ENCODE measurements at regions not wholly inside any gene's neighbourhood (a gene's known extent, or its start where the extent isn't known, plus 50 kb on each side); places are given as distances from the start of the nearest gene placed in this dataset.

DNA sequence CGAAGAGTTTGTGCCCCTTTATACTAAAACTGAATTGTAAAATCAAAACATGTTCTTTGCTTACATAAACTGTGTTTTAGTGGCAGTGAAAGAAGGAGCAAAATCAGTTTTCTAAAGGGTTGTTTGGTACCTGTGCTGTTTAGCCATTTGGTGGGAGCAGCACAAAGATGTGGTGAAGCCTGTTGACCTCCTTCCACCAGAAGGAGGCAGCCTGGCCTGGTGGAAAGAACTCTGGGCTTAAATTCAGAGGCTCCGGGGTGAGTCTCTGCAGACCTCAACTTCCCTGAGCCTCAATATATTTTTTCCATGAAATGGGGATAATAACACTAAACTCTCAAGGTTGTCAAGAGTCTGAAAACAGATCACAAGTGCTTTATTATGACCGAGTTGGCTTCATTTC is 502.5 kb downstream of the VRK1 start:
- DNase-seq (ENCODE audit: low read depth in 1 of 2, low spot score in 1 of 2): no peak
- TF ChIP-seq POLR2AphosphoS5 (IDR thresholded peaks at IDR 0.05; ENCODE audit: low read depth) (no peak), GABPA (IDR thresholded peaks at IDR 0.05; ENCODE audit: low read depth) (no peak), CTCF (IDR thresholded peaks at IDR 0.05; ENCODE audit: insufficient read depth, low read length) (no peak), REST (IDR thresholded peaks at IDR 0.05; ENCODE audit: insufficient replicate concordance, low read depth) (no peak), SPI1 (IDR thresholded peaks at IDR 0.05; ENCODE audit: borderline replicate concordance, low read depth) (no peak)
- Histone ChIP-seq H3K27ac (replicated peaks) (no peak overlapping the region), H3K27me3 (ENCODE audit: insufficient read depth, poor library complexity, severe bottlenecking) (no peaks in the 10 kb centered on the region), H3K4me3 (replicated peaks; ENCODE audit: insufficient read depth, low read length) (no peak overlapping the region)

DNA sequence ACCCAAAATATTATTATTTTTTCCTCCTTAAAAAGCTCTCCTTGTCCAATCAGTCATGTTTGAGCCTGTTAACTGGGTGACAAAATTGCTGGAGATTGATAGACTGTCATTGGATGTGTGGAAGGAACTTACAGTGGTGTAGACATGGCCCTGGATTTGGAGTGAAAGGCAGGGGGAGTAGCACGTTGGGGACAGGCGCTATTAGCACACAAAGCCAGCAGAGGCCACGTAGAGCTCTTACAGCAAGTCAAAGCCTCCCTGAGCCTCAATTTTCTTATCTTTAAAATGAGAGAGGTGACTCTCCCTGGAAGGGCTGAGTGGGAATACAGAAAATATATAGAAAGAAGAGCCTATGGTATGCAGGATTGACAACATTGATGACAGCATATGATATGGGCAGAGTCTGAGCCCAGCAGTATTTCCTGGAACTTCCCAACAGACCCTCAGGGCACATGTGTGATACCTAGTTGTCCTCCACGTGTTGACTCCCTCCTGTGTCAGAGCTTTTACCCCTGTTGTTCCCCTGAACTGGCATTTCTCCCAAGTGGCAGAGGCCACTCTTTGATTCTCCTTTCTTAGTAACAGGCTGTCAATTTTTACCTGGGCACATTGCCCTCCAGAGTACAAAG is 504.9 kb downstream of the VRK1 start:
- Histone ChIP-seq H3K27me3 (ENCODE audit: insufficient read depth, poor library complexity, severe bottlenecking) (no peaks in the 10 kb centered on the region), H3K27ac (replicated peaks) (no peak overlapping the region), H3K4me3 (replicated peaks; ENCODE audit: insufficient read depth, low read length) (no peak overlapping the region)
- TF ChIP-seq SPI1 (IDR thresholded peaks at IDR 0.05; ENCODE audit: borderline replicate concordance, low read depth) (no peak), CTCF (IDR thresholded peaks at IDR 0.05; ENCODE audit: insufficient read depth, low read length) (no peak), POLR2AphosphoS5 (IDR thresholded peaks at IDR 0.05; ENCODE audit: low read depth) (no peak), REST (IDR thresholded peaks at IDR 0.05; ENCODE audit: insufficient replicate concordance, low read depth) (no peak), GABPA (IDR thresholded peaks at IDR 0.05; ENCODE audit: low read depth) (no peak)
- no peak for DNase-seq (ENCODE audit: low read depth in 1 of 2, low spot score in 1 of 2)

DNA sequence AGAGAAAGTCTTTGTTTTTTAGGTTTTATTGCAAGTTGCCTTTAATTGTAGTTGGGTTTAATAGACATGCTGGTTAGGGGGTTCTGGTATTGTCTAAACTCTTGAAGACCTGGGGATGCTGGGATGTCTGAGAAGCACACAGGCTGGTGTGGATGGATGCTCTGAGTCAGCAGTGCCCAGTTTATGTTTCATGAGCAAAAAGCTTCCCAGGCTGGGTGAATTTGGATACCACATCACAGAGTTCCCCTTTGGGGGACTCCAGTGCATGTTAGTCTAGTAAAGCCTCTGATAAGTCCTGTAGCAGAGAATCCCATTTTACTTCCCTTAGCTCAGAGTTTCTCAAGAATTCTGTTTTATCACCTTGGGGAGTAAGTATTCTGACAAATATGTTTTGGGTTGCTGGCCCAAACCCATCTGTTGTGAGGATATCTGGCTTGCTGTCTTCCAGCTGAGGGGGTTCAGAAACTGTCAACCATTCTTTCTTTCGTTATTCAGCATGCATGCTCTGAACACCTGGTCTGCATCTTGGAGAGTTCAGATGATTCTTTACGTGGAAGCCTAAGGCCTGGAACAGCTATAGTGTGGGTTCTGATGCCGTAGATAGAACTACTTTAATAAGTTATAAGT is 509.1 kb downstream of the VRK1 start:
- no peak for DNase-seq (ENCODE audit: low read depth in 1 of 2, low spot score in 1 of 2)
- TF ChIP-seq CTCF (IDR thresholded peaks at IDR 0.05; ENCODE audit: insufficient read depth, low read length) (no peak), GABPA (IDR thresholded peaks at IDR 0.05; ENCODE audit: low read depth) (no peak), POLR2AphosphoS5 (IDR thresholded peaks at IDR 0.05; ENCODE audit: low read depth) (no peak), REST (IDR thresholded peaks at IDR 0.05; ENCODE audit: insufficient replicate concordance, low read depth) (no peak), SPI1 (IDR thresholded peaks at IDR 0.05; ENCODE audit: borderline replicate concordance, low read depth) (no peak)
- no peaks in the 10 kb centered on the region for H3K27me3 ChIP-seq (ENCODE audit: insufficient read depth, poor library complexity, severe bottlenecking)

More for the DNA sequence above, 509.1 kb downstream of the VRK1 start:
- Histone ChIP-seq H3K4me3 (replicated peaks; ENCODE audit: insufficient read depth, low read length) (no peak overlapping the region), H3K27ac (replicated peaks) (no peak overlapping the region)
